ENCODE measurements at regions not wholly inside any gene's neighbourhood (a gene's known extent, or its start where the extent isn't known, plus 50 kb on each side); places are given as distances from the start of the nearest gene placed in this dataset.
"Not testable (repeated sequence)": the region's sequence is repeated elsewhere in the genome, so short reads cannot be mapped to it uniquely, and the experiment has no call there.

DNA sequence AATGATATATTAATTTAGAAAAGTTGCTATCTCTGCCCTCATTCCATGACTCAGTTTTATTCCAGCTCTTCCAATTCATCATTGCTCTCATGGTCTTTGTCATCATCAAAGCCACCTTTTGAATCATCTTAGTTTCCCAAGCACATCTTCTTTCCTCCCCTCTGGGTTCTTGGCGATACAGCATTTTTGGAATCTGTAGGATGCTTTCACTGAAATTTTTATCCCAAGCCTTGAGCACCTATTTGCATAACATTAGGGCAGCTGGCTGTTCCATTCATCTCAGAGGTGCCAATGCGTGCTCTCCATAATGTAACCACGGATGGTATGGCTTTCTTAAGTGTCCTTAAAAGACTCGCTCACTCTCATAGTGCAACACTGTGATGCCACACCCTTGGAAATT lies 100.4 kb downstream of the SNX5 start:
- no peak overlapping the region for H3K4me3 ChIP-seq (ENCODE audit: low read depth, low read length)
- no peak for DNase-seq (ENCODE audit: low read depth)
- TF ChIP-seq, protein P1, sequence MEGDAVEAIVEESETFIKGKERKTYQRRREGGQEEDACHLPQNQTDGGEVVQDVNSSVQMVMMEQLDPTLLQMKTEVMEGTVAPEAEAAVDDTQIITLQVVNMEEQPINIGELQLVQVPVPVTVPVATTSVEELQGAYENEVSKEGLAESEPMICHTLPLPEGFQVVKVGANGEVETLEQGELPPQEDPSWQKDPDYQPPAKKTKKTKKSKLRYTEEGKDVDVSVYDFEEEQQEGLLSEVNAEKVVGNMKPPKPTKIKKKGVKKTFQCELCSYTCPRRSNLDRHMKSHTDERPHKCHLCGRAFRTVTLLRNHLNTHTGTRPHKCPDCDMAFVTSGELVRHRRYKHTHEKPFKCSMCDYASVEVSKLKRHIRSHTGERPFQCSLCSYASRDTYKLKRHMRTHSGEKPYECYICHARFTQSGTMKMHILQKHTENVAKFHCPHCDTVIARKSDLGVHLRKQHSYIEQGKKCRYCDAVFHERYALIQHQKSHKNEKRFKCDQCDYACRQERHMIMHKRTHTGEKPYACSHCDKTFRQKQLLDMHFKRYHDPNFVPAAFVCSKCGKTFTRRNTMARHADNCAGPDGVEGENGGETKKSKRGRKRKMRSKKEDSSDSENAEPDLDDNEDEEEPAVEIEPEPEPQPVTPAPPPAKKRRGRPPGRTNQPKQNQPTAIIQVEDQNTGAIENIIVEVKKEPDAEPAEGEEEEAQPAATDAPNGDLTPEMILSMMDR (conservative IDR thresholded peaks at IDR 0.05; ENCODE audit: low read depth, low read length), result no peak

DNA sequence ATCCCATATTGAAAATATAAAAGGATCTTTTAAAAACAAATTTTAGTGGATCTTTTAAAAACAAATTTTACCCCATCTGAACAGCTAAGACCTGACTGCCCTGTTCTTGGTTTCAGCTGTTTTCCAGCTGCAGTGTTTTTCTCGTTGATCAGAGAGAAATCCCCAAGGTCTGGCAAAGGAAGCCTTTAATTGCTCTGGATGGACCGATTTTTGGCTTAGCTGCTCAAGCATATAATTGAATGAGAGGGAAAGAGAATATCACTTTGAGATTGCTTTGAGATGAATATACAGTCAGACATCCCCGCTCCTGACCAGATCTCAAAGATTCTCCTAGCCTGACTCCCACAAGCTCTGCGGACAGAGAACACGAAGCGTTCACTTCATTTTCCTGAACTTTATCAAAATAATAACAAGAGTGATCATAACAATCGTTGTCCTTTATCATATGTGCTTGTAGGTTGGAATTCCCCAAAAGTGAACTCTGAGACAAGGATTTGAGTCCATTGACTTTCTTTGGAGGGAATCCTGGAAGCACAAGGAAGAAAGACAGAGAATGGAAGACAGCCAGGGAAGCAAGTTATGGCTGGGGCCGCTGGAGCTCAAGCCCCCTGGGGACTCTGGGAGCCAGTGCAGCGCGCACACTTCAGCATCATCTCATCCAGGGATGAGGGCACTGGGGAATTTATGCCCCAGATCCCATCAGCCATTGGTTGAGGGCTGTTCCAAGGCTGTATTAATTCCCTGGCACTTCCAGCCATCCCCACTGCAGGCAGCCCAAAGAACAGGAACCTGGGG lies 101.3 kb downstream of the SNX5 start:
- DNase-seq (ENCODE audit: low read depth), result no peak
- H3K4me3 ChIP-seq (ENCODE audit: low read depth, low read length), result no peak overlapping the region
- TF ChIP-seq, protein P1 (conservative IDR thresholded peaks at IDR 0.05; ENCODE audit: low read depth, low read length), result no peak

DNA sequence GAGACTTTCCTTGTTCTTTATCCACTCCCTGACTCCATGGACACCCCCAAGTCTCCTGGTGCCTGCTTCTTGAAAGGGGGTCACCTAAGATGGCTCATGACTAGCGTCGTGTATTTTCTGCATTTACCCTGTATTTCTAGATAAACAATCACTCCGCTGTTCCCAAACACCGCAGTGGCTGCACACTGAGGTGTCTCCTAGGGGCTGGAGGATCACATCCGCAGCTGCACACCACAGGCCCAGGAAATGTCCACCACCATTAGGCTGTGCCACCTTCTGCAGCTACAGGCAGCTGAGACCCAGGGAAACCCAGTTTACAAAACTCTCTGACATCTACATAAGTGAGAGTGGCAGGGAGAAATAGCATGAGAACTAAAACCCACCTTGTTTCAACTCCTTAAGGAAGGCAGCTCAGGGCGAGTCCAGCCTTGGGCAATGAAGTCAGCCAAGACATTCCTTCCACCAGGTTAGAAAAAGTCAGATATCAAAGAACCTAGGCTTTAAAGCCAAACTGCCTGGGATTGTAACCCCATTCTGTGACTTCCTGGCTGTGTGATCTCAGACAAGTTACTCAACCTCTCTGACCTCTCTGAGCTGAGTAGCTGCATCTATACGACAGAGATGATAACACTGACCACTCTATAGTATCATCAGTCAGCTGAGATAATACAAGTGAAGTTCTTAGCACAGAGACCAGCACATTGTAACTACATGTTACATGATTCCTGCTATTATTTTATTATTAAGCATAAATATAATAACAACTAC lies 102.2 kb downstream of the SNX5 start:
- DNase-seq (ENCODE audit: low read depth), result no peak
- no peak overlapping the region for H3K4me3 ChIP-seq (ENCODE audit: low read depth, low read length)
- TF ChIP-seq, protein P1 (conservative IDR thresholded peaks at IDR 0.05; ENCODE audit: low read depth, low read length), result no peak

DNA sequence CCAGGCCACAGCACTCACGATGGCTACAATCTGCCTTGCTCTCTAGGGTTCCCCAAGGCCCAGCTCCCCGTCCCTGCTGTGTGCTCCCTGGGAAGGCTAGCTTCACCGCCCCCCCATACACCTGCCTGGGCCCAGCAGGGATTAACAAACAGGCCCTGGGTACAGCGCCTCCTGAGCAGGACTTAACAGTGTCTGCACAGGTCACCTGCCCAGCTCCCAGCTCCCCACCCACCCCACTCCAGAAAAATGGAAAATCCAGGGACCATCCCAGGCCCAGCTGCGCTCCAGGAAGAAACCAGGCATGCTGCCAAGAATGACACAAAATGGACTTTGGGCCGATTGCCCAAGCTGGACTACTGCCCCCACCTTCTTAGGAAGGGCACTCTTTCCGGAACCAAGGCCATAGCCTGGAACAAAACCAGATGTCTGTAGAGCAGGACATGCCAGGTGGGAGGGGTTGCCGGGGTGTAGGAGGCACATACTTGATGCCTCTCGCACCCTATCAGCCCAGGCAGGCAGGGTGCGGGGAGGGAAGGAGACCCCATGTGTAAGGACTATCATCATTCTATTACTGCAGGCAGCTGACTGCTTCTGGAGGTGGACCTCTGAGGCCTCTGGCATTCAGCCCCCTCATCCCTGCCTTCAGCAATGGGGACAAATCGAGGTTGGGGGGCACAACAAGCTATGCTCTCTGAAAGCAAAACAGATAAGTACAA lies 104.9 kb downstream of the SNX5 start:
- no peak overlapping the region for H3K4me3 ChIP-seq (ENCODE audit: low read depth, low read length)
- TF ChIP-seq, protein P1 (conservative IDR thresholded peaks at IDR 0.05; ENCODE audit: low read depth, low read length), result no peak
- no peak for DNase-seq (ENCODE audit: low read depth)

DNA sequence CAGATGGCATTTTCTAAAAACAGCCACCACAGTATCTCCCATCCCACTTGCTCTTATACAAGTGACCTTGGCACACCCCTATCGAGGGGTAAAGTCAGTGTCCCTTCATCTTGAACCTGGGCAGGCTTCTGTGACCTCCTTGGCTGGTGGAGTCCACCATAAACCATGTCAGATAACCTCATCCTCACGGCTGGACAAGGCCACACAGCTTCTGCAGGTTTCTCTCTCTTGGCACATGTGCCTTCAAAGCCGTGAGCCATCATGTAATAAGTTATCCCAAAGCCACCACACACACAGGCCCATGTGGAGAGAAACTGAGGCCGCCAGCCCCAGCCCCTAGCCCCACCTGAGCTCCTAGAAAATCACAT lies 105.4 kb downstream of the SNX5 start:
- TF ChIP-seq, protein P1 (conservative IDR thresholded peaks at IDR 0.05; ENCODE audit: low read depth, low read length), result no peak
- no peak for DNase-seq (ENCODE audit: low read depth)
- H3K4me3 ChIP-seq (ENCODE audit: low read depth, low read length), result no peak overlapping the region

DNA sequence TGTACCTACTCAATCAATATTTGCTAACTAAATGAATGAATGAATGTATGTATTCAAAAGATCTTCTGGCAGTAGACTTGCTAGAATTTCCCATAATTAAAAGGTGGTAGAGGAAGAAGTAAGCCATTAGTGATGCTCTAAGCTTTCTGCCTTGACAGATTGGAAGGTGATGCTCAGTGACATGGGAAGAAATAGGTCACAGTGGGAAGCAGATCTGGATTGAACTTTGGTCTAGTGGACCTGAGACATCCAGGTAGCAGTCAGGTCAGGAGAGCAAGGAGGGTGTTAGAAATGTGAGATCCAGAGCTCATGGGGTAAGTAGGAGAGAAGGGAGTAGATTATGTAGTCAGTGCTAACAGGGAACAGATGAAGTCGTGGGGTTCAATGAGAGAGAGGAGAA lies 106.4 kb downstream of the SNX5 start:
- DNase-seq (ENCODE audit: low read depth), result no peak
- no peak overlapping the region for H3K4me3 ChIP-seq (ENCODE audit: low read depth, low read length)
- TF ChIP-seq, protein P1 (conservative IDR thresholded peaks at IDR 0.05; ENCODE audit: low read depth, low read length), result no peak

DNA sequence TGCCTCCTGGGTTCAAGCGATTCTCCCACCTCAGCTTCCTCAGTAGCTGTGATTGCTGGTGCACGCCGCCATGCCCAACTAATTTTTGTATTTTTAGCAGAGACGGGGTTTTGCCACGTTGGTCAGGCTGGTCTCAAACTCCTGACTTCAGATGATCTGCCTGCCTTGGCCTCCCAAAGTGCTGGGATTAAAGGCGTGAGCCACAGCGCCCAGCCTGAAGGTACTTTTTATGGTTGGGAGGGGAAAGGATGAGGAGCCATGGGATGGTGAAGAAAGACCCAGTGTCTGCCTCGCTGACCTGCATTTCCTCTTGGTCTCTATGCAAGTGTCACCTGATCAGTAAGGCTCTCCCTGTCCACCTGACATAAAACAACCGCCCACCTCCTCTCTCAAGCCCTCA lies 107.0 kb downstream of the SNX5 start:
- H3K4me3 ChIP-seq (ENCODE audit: low read depth, low read length); DNase-seq (ENCODE audit: low read depth): not testable (repeated sequence)

Data from epithelial cell of proximal tubule (primary cell).